Esophagus squamous epithelium (tissue), 5 donors: ENCODE measurements at regions not wholly inside any gene's neighbourhood (a gene's known extent, or its start where the extent isn't known, plus 50 kb on each side); places are given as distances from the start of the nearest gene placed in this dataset.

Experiments
- DNase-seq: peaks from one replicate; lab custom pipeline; 2025; lab: John Stamatoyannopoulos, UW
- H3K27ac ChIP-seq, 4 donors: fragments of 200-600 bp; sonication (generic); one replicate each; pipeline ENCODE4 v1.5.1; 2016 to 2019; ENCODE audit warnings: mild to moderate bottlenecking in 1 of 4
- H3K27me3 ChIP-seq, 4 donors: fragments of 200-600 bp; sonication (generic); 1 replicate in 3 of 4; 2 replicates in 1 of 4; pipeline versions ENCODE4 v1.5.1 to v1.6.0; 2017 to 2021; ENCODE audit warnings: antibody characterized with exemption in 1 of 4
- H3K36me3 ChIP-seq, 3 donors: fragments of 200-600 bp; sonication (generic); one replicate each; pipeline ENCODE4 v1.5.1; 2016 to 2019
- H3K4me1 ChIP-seq, 3 donors: fragments of 200-600 bp; sonication (generic); one replicate each; pipeline ENCODE4 v1.5.1; 2017 to 2019
- H3K4me3 ChIP-seq, 4 donors: fragments of 200-600 bp; sonication (generic); 1 replicate in 3 of 4; 2 replicates in 1 of 4; pipeline ENCODE4 v1.5.1; 2016 to 2019; ENCODE audit warnings: mild to moderate bottlenecking in 2 of 4, moderate library complexity in 1 of 4
- H3K9me3 ChIP-seq, 3 donors: fragments of 200-600 bp; sonication (generic); one replicate each; pipeline ENCODE4 v1.5.1; 2016 to 2019
- POLR2A ChIP-seq, 4 donors: fragments of 450-650 bp; IDR thresholded peaks; one replicate each; pipeline ENCODE4 v1.6.1; 2017; ENCODE audit warnings: antibody characterized with exemption in 4 of 4, mild to moderate bottlenecking in 4 of 4, moderate library complexity in 3 of 4
- WGBS, 2 donors: methylation state at CpG; one replicate each; pipeline ENCODE4 v1.1.5; 2018; 5-methylcytosine and 5-hydroxymethylcytosine counted together
- intact Hi-C: fragments of 100-400 bp; cut with DNase I; formaldehyde crosslinking; loops from one replicate; pipeline ENCODE4 v1.15.0; 2022
- TF ChIP-seq, protein P1 (sequence below), 6 experiments: fragments of 450-650 bp in 4 of 6; fragments of 200-600 bp in 2 of 6; sonication (generic) in 2 of 6; IDR thresholded peaks; one replicate each; pipeline ENCODE4 v1.5.1; 2016 to 2019; ENCODE audit warnings: antibody characterized with exemption in 6 of 6, mild to moderate bottlenecking in 4 of 6, moderate library complexity in 4 of 6
- donor health status: DM: yes; HTN: yes; CAD: no.

DNA sequence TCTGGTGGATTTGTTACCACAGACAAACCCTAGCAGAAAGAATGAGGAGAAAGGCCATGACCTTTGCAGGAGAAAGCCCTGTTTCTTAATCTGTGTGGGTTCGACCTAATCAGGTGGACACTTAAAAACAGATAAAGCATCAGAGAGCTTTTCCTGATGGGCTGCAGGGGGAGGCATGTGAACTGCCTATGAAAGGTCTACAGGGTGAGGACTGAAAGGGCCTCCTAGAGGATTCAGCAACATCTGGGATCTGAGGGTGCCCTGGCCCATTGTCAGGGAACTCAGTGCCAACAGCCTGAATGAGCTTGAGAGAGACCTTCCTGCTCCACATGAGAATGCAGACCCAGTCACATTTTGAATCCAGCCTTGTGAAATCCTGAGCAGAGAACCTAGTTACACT lies 178.8 kb upstream of the DDHD1 start:
- TF ChIP-seq, protein P1, sequence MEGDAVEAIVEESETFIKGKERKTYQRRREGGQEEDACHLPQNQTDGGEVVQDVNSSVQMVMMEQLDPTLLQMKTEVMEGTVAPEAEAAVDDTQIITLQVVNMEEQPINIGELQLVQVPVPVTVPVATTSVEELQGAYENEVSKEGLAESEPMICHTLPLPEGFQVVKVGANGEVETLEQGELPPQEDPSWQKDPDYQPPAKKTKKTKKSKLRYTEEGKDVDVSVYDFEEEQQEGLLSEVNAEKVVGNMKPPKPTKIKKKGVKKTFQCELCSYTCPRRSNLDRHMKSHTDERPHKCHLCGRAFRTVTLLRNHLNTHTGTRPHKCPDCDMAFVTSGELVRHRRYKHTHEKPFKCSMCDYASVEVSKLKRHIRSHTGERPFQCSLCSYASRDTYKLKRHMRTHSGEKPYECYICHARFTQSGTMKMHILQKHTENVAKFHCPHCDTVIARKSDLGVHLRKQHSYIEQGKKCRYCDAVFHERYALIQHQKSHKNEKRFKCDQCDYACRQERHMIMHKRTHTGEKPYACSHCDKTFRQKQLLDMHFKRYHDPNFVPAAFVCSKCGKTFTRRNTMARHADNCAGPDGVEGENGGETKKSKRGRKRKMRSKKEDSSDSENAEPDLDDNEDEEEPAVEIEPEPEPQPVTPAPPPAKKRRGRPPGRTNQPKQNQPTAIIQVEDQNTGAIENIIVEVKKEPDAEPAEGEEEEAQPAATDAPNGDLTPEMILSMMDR (IDR thresholded peaks at IDR 0.05), result no peak
- no peak for TF ChIP-seq POLR2A (IDR thresholded peaks at IDR 0.05)
- Histone ChIP-seq H3K9me3 (no peaks in the 10 kb centered on the region), H3K4me1 (peaks cover 0 to 2% (median 0%) of the 10 kb centered on the region in 3 donors), H3K27ac (no peak overlapping the region), H3K27me3 (peaks cover 0 to 1% (median 0%) of the 10 kb centered on the region in 4 donors), H3K4me3 (no peak overlapping the region), H3K36me3 (no peaks in the 10 kb centered on the region)
- DNase-seq, result no peak
- WGBS, 2 donors, result 88 to 89% methylated on average over 1 of the region's 1 CpG
- intact Hi-C loops, result no loop called here

DNA sequence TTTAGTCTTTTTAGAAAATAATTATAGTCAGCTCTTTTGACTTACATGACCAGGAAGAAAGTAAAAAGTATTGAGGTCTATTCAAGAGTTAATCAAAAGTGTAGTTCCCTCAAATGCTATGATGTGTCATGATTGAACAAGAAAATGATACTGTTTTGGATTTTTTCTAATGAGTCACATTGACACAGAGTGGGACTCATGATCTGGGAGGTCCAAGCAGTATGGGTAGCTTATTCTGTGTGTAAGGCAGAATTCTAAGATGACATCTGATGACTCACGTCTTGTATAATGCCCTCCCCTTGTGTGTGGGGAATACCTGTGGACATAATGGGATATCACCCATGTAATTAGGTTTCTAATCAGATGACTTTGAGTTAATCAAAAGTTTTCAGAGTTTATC lies 178.1 kb upstream of the DDHD1 start:
- TF ChIP-seq, protein P1 (IDR thresholded peaks at IDR 0.05), result no peak
- TF ChIP-seq POLR2A (IDR thresholded peaks at IDR 0.05), result no peak
- no peak for DNase-seq
- intact Hi-C loops, result no loop called here

DNA sequence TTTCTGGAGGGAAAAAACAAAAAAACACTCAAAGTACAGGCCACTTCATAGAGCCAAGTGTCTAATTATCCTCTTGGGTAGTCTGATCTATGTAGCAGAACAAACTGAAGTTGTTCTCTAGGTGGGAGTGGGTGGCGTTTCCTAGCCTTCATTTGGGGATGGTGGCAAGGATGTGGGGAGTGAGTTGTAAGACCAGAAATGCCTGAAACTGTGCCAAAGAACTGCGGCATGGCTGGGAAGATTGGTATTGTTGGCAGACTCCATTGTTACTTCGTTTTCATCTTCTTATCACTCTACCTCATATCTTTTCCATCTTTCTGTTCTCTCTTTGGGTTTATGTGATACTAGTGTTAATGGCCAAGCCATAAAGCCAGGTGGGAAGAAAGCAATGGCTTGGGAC lies 177.3 kb upstream of the DDHD1 start:
- H3K27me3 ChIP-seq, result peaks cover 0 to 7% (median 0%) of the 10 kb centered on the region in 4 donors
- intact Hi-C loops, result no loop called here
- H3K4me3 ChIP-seq, result no peak overlapping the region
- no peaks in the 10 kb centered on the region for H3K9me3 ChIP-seq
- 76 to 82% methylated on average over 3 of the region's 3 CpGs for WGBS, 2 donors
- H3K4me1 ChIP-seq, result peaks cover 0 to 2% (median 0%) of the 10 kb centered on the region in 3 donors
- TF ChIP-seq, protein P1 (IDR thresholded peaks at IDR 0.05), result no peak
- no peak for TF ChIP-seq POLR2A (IDR thresholded peaks at IDR 0.05)
- no peak for DNase-seq
- no peaks in the 10 kb centered on the region for H3K36me3 ChIP-seq
- no peak overlapping the region for H3K27ac ChIP-seq

More for the DNA sequence above, 178.1 kb upstream of the DDHD1 start:
- H3K36me3 ChIP-seq, result no peaks in the 10 kb centered on the region
- H3K9me3 ChIP-seq, result no peaks in the 10 kb centered on the region
- H3K27ac ChIP-seq, result no peak overlapping the region
- 63 to 67% methylated on average over 1 of the region's 1 CpG for WGBS, 2 donors
- peaks cover 0 to 2% (median 0%) of the 10 kb centered on the region in 3 donors for H3K4me1 ChIP-seq
- H3K27me3 ChIP-seq, result peaks cover 0 to 7% (median 0%) of the 10 kb centered on the region in 4 donors
- no peak overlapping the region for H3K4me3 ChIP-seq

DNA sequence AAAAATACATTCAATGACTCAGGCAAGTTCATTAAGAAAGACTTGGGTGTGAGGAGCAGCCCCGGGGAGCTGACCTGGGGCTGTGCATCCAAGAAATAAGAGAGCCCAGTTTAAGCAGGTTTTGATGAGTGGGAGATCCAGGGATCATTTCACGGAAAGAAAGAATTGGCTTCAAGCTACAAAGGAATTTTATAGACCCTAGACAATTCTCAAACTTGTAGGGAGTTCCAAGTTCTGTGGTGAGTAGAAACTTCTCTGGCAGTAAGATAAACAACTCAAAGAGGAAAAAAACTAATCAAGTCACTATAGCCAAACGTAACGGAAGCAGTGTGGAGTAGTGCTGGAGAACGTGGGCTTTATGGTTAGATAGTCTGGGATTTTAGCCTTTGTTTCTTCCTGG lies 175.7 kb upstream of the DDHD1 start:
- no peak for TF ChIP-seq POLR2A (IDR thresholded peaks at IDR 0.05)
- TF ChIP-seq, protein P1 (IDR thresholded peaks at IDR 0.05), result no peak
- no peaks in the 10 kb centered on the region for H3K9me3 ChIP-seq

DNA sequence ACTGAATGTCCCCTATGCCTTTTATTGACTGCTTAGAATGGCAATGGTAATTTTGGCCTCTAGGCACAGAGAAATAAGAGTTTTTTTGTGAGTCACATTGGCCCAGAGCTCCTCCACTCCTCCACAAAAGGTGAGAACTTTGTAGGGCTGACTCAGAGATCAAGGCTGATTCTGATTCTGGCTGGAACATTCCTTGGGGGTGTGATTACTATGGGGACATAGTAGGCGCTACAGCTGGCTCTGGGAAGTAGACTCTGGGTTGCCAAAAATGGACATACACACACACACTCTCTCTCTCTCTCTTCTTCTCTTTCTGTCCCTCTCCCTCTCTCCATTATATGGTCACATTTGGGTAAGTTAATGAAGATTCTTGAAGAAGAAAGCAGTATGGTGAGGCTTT lies 174.6 kb upstream of the DDHD1 start:
- Histone ChIP-seq H3K27me3 (peaks cover 0 to 7% (median 0%) of the 10 kb centered on the region in 4 donors), H3K36me3 (no peaks in the 10 kb centered on the region), H3K4me3 (no peak overlapping the region), H3K4me1 (peaks cover 0 to 2% (median 0%) of the 10 kb centered on the region in 3 donors), H3K27ac (no peak overlapping the region), H3K9me3 (no peaks in the 10 kb centered on the region)
- TF ChIP-seq, protein P1 (IDR thresholded peaks at IDR 0.05), result peak in 1 of 6 experiments; percentile 25
- TF ChIP-seq POLR2A (IDR thresholded peaks at IDR 0.05), result no peak
- DNase-seq, result no peak
- WGBS, 2 donors, result 35 to 44% methylated on average over 1 of the region's 1 CpG
- intact Hi-C loops, result no loop called here

More for the DNA sequence above, 175.7 kb upstream of the DDHD1 start:
- H3K36me3 ChIP-seq, result no peaks in the 10 kb centered on the region
- intact Hi-C loops, result no loop called here
- peaks cover 0 to 2% (median 0%) of the 10 kb centered on the region in 3 donors for H3K4me1 ChIP-seq
- peaks cover 0 to 7% (median 0%) of the 10 kb centered on the region in 4 donors for H3K27me3 ChIP-seq
- no peak overlapping the region for H3K4me3 ChIP-seq
- no peak overlapping the region for H3K27ac ChIP-seq
- DNase-seq, result no peak
- 46 to 50% methylated on average over 5 of the region's 5 CpGs for WGBS, 2 donors
